DMS53 treated with DMSO at 0.1 percent for 48 hours (cell line): ENCODE measurements at regions not wholly inside any gene's neighbourhood (a gene's known extent, or its start where the extent isn't known, plus 50 kb on each side); places are given as distances from the start of the nearest gene placed in this dataset.
"Not testable (repeated sequence)": the region's sequence is repeated elsewhere in the genome, so short reads cannot be mapped to it uniquely, and the experiment has no call there.

ENCODE experiments used
- DNase-seq: peaks from one replicate; lab custom pipeline; 2025; ENCODE audit not compliant: unreplicated experiment; lab: John Stamatoyannopoulos, UW

GRCh38 chr13:93007928-93008327 lies 218.7 kb upstream of the GPC6 start:
- no peak for DNase-seq

GRCh38 chr13:93017493-93018112 lies 209.0 kb upstream of the GPC6 start:
- no peak for DNase-seq

- no peak for DNase-seq
Observed at GRCh38 chr13:93023929-93024328, 202.7 kb upstream of the GPC6 start.

GRCh38 chr13:93025984-93026383 lies 200.6 kb upstream of the GPC6 start:
- no peak for DNase-seq

GRCh38 chr13:93029536-93029935 lies 197.1 kb upstream of the GPC6 start:
- DNase-seq: no peak

- no peak for DNase-seq
Observed at GRCh38 chr13:93036380-93036779, 190.2 kb upstream of the GPC6 start.

- DNase-seq: no peak
Observed at GRCh38 chr13:93037780-93038179, 188.8 kb upstream of the GPC6 start.

- no peak for DNase-seq
Observed at GRCh38 chr13:93038187-93038586, 188.4 kb upstream of the GPC6 start.

- no peak for DNase-seq
Observed at GRCh38 chr13:93039131-93039530, 187.5 kb upstream of the GPC6 start.

GRCh38 chr13:93041566-93041965 lies 185.0 kb upstream of the GPC6 start:
- not testable (repeated sequence) for DNase-seq

GRCh38 chr13:93045836-93046235 lies 180.8 kb upstream of the GPC6 start:
- DNase-seq: no peak

- DNase-seq: no peak
Observed at GRCh38 chr13:93055233-93055632, 171.4 kb upstream of the GPC6 start.

GRCh38 chr13:93058301-93058700 lies 168.3 kb upstream of the GPC6 start:
- DNase-seq: no peak

GRCh38 chr13:93060144-93060543 lies 166.5 kb upstream of the GPC6 start:
- DNase-seq: no peak

GRCh38 chr13:93066187-93066586 lies 160.4 kb upstream of the GPC6 start:
- no peak for DNase-seq

- DNase-seq: no peak
Observed at GRCh38 chr13:93079294-93079693, 147.3 kb upstream of the GPC6 start.

- no peak for DNase-seq
Observed at GRCh38 chr13:93080166-93080565, 146.4 kb upstream of the GPC6 start.

- DNase-seq: no peak
Observed at GRCh38 chr13:93080587-93080986, 146.0 kb upstream of the GPC6 start.

- DNase-seq: no peak
Observed at GRCh38 chr13:93086329-93086728, 140.3 kb upstream of the GPC6 start.

- peak; percentile 2 for DNase-seq
Observed at GRCh38 chr13:93098972-93099371, 127.6 kb upstream of the GPC6 start.

- DNase-seq: no peak
Observed at GRCh38 chr13:93101226-93101734, 125.3 kb upstream of the GPC6 start.

GRCh38 chr13:93104270-93104669 lies 122.3 kb upstream of the GPC6 start:
- no peak for DNase-seq

- no peak for DNase-seq
Observed at GRCh38 chr13:93108111-93108601, 118.5 kb upstream of the GPC6 start.
